ENCODE measurements at regions not wholly inside any gene's neighbourhood (a gene's known extent, or its start where the extent isn't known, plus 50 kb on each side); places are given as distances from the start of the nearest gene placed in this dataset.

DNA sequence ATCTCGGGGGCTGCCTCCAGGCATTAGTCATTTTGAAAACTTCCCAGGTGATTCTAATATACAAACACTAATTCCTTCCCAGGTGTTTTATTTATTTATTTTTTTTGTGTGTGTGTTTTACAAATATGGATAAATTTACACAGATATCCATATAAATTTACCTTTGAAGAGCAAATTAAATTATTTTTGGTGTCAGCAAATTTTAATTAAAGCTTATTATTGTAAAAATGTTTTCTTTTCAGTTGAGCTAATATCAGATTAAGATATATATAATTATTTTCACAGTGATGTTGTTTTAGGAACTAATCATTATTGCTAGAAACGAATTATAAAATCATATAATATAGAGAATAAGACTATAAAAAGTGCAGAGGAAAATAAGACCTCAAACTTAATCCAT lies 62.0 kb upstream of the FREM3 start:
- Mint-ChIP-seq H3K27ac (ENCODE audit: unreplicated experiment) (no peak overlapping the region), H3K4me1 (no peaks in the 10 kb centered on the region), H3K4me3 (no peak overlapping the region), H3K36me3 (ENCODE audit: low read depth) (no peaks in the 10 kb centered on the region), H3K27me3 (ENCODE audit: low read depth) (peaks cover 10% of the 10 kb centered on the region), H3K9me3 (no peaks in the 10 kb centered on the region)
- TF ChIP-seq, protein P1, sequence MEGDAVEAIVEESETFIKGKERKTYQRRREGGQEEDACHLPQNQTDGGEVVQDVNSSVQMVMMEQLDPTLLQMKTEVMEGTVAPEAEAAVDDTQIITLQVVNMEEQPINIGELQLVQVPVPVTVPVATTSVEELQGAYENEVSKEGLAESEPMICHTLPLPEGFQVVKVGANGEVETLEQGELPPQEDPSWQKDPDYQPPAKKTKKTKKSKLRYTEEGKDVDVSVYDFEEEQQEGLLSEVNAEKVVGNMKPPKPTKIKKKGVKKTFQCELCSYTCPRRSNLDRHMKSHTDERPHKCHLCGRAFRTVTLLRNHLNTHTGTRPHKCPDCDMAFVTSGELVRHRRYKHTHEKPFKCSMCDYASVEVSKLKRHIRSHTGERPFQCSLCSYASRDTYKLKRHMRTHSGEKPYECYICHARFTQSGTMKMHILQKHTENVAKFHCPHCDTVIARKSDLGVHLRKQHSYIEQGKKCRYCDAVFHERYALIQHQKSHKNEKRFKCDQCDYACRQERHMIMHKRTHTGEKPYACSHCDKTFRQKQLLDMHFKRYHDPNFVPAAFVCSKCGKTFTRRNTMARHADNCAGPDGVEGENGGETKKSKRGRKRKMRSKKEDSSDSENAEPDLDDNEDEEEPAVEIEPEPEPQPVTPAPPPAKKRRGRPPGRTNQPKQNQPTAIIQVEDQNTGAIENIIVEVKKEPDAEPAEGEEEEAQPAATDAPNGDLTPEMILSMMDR (conservative IDR thresholded peaks at IDR 0.05) = no peak
- no peak for DNase-seq (ENCODE audit: low read depth, low spot score)
